ENCODE measurements at regions not wholly inside any gene's neighbourhood (a gene's known extent, or its start where the extent isn't known, plus 50 kb on each side); places are given as distances from the start of the nearest gene placed in this dataset.
"Not testable (repeated sequence)": the region's sequence is repeated elsewhere in the genome, so short reads cannot be mapped to it uniquely, and the experiment has no call there.

- DNase-seq = no peak
Observed at GRCh38 chr12:111247083-111247783, 121.7 kb downstream of the PHETA1 start.

GRCh38 chr12:111246477-111247011 lies 122.4 kb downstream of the PHETA1 start:
- no peak for DNase-seq

DNA sequence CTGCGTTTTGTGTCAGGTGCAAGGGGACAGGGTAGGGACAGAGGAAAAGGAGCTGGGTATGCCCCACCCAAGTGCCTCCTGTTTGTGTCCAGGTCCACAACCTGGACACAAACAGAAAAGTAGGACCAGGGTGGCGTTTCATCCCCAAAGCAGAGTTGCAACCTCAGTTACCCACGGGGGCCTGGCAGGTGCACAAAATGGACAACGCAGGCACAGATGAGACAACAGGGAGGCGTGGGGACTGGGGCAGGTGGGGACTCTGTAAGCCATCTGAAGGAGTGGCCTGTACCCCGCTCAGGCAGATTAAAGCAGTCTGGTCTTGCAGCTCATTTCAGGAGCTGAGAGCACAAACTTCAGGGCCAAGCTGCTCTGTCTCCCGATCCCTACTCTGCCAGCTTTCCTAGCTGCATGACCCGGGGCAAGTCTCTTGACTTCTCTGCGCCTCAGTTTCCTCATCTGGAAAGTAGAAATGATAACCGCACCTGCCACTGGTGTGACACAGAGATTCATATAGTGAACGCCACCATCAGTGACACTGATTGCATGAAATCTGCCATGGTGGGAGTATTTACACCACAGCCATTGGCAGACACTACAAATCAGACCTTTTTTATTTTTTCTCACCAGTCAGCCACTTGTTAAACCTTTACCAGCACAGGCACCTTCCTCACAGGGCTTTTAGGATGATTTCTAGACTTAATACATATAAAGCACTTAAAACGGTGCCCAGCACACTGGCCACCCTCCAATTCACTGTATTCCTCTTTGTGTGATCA lies 123.0 kb downstream of the PHETA1 start:
- DNase-seq = no peak

- DNase-seq = no peak
Observed at GRCh38 chr12:111244673-111245072, 124.2 kb downstream of the PHETA1 start.

DNA sequence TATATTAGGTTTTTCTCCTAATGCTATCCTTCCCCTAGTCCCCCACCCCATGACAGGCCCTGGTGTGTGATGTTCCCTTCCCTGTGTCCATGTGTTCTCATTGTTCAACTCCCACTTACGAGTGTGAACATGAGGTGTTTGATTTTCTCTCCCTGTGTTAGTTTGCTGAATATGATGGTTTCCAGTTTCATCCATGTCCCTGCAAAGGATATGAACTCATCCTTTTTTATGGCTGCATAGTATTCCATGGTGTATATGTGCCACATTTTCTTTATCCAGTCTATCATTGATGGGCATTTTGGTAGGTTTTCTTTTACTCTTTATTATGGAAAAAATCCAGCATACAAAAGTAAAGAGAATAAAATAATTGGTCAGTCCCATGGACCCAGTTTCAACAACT lies 126.1 kb downstream of the PHETA1 start:
- not testable (repeated sequence) for DNase-seq

GRCh38 chr12:111242184-111242583 lies 126.7 kb downstream of the PHETA1 start:
- no peak for DNase-seq

- DNase-seq = no peak
Observed at GRCh38 chr12:111240374-111240773, 128.5 kb downstream of the PHETA1 start.

GRCh38 chr12:111239235-111239634 lies 129.7 kb downstream of the PHETA1 start:
- no peak for DNase-seq

DNA sequence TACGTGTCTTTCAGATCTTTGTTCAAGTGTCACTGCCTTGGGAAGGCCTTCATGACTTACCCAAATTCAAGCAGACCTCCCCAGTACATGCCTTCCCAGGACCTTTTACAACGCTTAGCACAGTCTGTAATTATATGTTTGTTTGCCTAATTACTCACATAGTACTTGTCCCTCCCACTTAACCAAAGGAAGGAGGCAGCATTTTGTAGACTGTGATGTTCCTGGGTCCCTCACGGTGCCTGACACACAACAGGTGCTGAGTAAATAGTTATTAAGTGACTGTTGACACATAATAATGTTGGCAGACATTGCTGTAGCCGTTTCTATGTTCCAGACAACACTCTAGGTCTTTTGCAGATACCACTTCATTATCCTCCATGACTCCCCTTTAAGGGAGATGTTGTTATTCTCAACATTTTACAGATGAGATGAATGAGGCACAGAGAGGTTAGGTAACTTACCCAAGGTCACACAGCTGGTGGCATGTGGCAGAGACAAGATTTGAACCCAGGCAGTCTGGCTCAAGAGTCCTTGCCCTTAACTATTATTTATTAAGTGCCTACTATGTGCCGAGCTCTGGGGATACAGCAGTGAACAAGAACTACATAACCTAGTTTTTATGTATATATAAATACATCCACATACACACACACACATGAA lies 130.7 kb downstream of the PHETA1 start:
- no peak for DNase-seq

DNA sequence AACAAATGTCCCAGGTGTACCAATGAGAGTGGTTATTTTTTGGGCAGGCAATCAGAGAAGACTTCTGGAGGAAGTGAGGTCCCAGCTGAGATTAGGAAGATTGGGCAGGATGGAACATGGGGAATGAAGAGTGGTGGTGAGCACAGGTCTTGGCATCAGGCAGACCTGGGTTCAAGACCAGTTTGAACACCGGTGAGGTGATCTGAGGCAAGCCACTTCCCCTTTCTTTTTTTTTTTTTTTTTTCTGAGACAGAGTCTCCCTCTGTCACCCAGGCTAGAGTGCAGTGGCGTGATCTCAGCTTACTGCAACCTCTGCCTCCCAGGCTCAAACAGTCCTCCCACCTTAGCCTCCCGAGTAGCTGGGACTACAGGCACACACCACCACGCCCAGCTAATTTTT lies 134.4 kb downstream of the PHETA1 start:
- not testable (repeated sequence) for DNase-seq

GRCh38 chr12:111233786-111234185 lies 135.1 kb downstream of the PHETA1 start:
- no peak for DNase-seq

GRCh38 chr12:111230649-111231048 lies 138.2 kb downstream of the PHETA1 start:
- DNase-seq = no peak

- no peak for DNase-seq
Observed at GRCh38 chr12:111228916-111229666, 139.8 kb downstream of the PHETA1 start.

DNA sequence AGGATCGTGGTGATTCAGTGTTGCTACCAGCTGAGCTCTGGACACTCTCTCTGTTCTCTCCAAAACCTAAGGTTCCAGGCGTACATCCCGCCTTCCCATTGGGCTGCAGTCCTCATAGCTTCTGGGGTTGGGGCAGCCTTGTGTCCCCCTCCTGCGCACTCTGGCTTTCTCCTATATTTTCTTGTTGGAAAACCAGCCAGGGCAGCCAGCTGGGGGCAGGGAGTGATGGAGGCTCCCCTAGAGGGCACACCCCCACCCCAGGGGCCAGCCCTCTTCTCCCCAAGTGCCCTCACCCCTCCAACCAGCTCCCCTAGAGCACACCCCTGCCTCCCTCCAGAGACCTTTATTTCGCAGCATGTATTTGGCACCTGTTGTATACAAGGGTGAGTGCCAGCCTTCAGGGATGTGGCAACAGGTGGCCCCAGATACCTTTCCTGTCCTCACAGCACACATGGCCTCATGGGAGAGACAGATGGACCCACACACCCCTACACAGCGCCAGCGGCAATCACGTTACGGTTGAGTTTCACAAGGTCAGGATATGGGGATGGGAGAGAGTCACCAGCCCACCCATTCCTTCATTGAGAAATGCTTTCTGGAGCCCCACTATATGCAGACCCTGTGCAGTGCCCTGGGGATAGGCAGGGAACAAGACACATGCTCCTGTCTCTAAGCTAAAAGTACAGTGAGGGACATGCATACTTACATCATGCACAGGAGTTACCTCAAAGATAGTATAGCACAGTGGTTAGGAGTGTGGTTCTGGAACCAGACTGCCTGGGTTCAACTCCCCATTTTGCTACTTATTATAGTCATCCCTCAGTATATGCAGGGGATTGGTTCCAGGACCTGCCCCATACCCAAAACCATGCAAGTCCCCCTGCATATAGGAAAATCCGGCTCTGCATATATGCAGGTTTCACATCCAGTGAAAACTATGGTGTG lies 141.1 kb downstream of the PHETA1 start:
- no peak for DNase-seq

DNA sequence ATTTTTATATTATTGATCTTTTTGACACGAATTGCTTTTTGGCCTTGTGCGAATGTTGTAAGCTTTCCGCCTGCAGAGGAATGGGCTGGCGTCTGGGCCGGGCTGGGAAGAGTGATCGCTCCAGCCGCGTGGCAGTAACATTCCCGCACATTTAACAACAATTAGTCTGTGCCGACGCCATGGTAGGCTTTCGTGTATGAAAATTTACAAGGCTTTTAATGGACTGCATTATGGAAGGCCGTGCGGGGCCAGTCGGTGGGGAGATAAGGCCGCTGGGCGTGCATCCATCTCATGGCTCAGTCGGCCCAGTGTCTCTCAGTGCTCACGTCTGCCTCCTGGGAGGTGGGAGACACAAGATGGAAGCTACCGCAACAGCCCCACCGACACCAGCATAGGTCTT lies 142.2 kb downstream of the PHETA1 start:
- no peak for DNase-seq

DNA sequence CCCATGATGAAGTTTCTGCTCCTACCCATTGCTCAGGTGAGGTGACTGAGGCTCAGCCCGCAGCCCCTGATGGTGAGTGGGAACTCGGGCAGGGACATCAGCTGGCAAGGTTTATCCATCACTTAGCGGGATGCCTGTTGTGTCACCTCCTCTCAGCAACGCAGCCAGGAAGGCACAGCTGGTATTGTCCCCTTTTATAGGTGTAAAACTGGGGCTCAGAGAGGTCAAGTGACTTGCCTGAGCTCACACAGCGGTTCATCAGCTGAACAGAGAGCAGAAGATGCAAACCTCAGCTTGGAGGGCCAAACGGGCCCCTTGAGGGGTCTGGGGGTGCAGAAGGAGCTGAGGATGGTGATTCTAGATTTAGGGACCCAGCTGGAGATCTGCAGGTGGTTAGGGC lies 143.6 kb downstream of the PHETA1 start:
- no peak for DNase-seq

GRCh38 chr12:111224186-111225066 lies 144.5 kb downstream of the PHETA1 start:
- DNase-seq = no peak

- DNase-seq = no peak
Observed at GRCh38 chr12:111222523-111222922, 146.4 kb downstream of the PHETA1 start.

GRCh38 chr12:111222027-111222414 lies 146.9 kb downstream of the PHETA1 start:
- no peak for DNase-seq

Measured in CD4-positive, alpha-beta T cell treated with Interleukin-21 for 1 hour (primary cell).